ENCODE measurements at regions not wholly inside any gene's neighbourhood (a gene's known extent, or its start where the extent isn't known, plus 50 kb on each side); places are given as distances from the start of the nearest gene placed in this dataset.

- ATAC-seq (no peak), DNase-seq (no peak), FAIRE-seq (no peak)
- Histone ChIP-seq H3K4me3 (no peak overlapping the region), H3K4me1 (no peaks in the 10 kb centered on the region), H3K36me3 (no peaks in the 10 kb centered on the region), H3K27ac (no peak overlapping the region), H3K27me3 (no peaks in the 10 kb centered on the region), H3K9me3 (no peaks in the 10 kb centered on the region)
- intact Hi-C loops (cut with DNase I) = no loop called here
- TF ChIP-seq, protein P1, sequence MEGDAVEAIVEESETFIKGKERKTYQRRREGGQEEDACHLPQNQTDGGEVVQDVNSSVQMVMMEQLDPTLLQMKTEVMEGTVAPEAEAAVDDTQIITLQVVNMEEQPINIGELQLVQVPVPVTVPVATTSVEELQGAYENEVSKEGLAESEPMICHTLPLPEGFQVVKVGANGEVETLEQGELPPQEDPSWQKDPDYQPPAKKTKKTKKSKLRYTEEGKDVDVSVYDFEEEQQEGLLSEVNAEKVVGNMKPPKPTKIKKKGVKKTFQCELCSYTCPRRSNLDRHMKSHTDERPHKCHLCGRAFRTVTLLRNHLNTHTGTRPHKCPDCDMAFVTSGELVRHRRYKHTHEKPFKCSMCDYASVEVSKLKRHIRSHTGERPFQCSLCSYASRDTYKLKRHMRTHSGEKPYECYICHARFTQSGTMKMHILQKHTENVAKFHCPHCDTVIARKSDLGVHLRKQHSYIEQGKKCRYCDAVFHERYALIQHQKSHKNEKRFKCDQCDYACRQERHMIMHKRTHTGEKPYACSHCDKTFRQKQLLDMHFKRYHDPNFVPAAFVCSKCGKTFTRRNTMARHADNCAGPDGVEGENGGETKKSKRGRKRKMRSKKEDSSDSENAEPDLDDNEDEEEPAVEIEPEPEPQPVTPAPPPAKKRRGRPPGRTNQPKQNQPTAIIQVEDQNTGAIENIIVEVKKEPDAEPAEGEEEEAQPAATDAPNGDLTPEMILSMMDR (IDR thresholded peaks at IDR 0.05) = no peak
- WGBS, 2 donors = 75 to 80% methylated on average over 4 of the region's 4 CpGs
Observed at GRCh38 chr21:36624105-36624504, 74.8 kb upstream of the SIM2 start.

GRCh38 chr21:36626791-36627190 is 72.1 kb upstream of the SIM2 start:
- H3K27me3 ChIP-seq = no peaks in the 10 kb centered on the region
- 79 to 85% methylated on average over 3 of the region's 3 CpGs for WGBS, 2 donors
- TF ChIP-seq, protein P1 (IDR thresholded peaks at IDR 0.05) = no peak

DNA sequence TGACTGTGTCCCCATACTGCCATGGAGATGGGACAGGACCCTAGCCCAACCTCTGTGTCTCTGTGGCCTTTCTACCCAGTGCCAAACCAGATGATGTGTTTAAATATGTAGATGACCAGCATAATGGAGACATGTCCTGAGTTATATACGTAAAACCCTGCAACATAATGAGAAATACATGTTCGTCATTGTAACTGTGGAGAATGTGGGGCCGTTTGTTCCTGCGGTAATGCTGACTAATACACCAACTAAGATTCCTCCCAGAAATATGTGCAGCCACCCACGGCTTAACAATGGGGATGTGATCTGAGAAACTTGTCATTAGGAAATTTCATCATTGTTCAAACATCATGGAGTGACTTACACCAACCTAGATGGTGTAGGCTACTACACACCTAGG is 71.7 kb upstream of the SIM2 start:
- no peak overlapping the region for H3K27ac ChIP-seq
- WGBS, 2 donors = 79 to 87% methylated on average over 5 of the region's 5 CpGs
- TF ChIP-seq, protein P1 (IDR thresholded peaks at IDR 0.05) = no peak

More at GRCh38 chr21:36626791-36627190, 72.1 kb upstream of the SIM2 start:
- H3K36me3 ChIP-seq = no peaks in the 10 kb centered on the region
- H3K9me3 ChIP-seq = no peaks in the 10 kb centered on the region
- DNase-seq = no peak
- H3K27ac ChIP-seq = no peak overlapping the region
- H3K4me3 ChIP-seq = no peak overlapping the region
- H3K4me1 ChIP-seq = no peaks in the 10 kb centered on the region
- intact Hi-C loops (cut with DNase I) = no loop called here
- no peak for FAIRE-seq
- no peak for ATAC-seq

GRCh38 chr21:36628106-36628505 is 70.8 kb upstream of the SIM2 start:
- Histone ChIP-seq H3K27ac (no peak overlapping the region), H3K9me3 (no peaks in the 10 kb centered on the region), H3K4me1 (no peaks in the 10 kb centered on the region), H3K36me3 (no peaks in the 10 kb centered on the region), H3K27me3 (no peaks in the 10 kb centered on the region), H3K4me3 (no peak overlapping the region)
- ATAC-seq (no peak), DNase-seq (no peak), FAIRE-seq (no peak)
- 38 to 41% methylated on average over 9 of the region's 9 CpGs for WGBS, 2 donors
- TF ChIP-seq, protein P1 (IDR thresholded peaks at IDR 0.05) = no peak
- intact Hi-C loops (cut with DNase I) = no loop called here

More for the DNA sequence above, 71.7 kb upstream of the SIM2 start:
- no peak for DNase-seq
- H3K27me3 ChIP-seq = no peaks in the 10 kb centered on the region
- no peaks in the 10 kb centered on the region for H3K4me1 ChIP-seq
- intact Hi-C loops (cut with DNase I) = no loop called here
- H3K4me3 ChIP-seq = no peak overlapping the region
- ATAC-seq = no peak
- FAIRE-seq = no peak
- no peaks in the 10 kb centered on the region for H3K36me3 ChIP-seq
- H3K9me3 ChIP-seq = no peaks in the 10 kb centered on the region

DNA sequence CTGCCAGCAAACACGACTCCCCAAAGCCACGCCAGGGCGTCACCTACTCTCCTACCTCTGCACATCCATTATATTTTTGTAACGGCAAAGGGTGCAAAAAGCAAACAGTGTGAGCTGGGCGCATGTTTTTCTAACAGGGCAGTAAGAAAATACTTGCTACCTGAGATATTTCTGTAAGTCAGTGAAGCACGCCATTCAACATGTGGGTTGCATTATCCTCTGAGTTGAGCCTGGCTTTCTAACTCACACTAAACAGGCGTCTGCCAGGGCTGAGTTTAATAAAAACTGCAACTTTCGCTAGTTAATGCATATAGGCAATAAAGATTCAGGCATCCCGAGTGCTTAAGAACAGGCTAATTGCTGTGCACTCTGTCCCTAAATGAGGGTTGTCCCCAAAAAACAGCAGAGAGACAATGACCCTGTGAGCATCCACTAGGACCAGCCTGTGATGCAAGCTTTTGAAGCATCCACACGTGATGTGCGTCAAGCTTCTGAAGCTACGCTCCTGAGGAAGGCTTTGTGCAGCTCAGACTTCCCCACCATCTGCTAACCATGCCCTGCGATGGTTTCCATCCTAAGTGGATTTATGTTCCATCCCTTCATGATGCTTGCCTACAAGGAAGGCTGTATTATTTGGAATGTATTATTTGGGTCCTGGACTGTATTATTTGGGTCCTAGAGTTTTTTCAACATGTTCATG is 70.0 kb upstream of the SIM2 start:
- no peak overlapping the region for H3K27ac ChIP-seq
- WGBS, 2 donors = 55 to 63% methylated on average over 13 of the region's 13 CpGs
- FAIRE-seq (no peak), ATAC-seq (no peak), DNase-seq (no peak)
- H3K36me3 ChIP-seq = no peaks in the 10 kb centered on the region
- no peaks in the 10 kb centered on the region for H3K4me1 ChIP-seq
- H3K4me3 ChIP-seq = no peak overlapping the region
- TF ChIP-seq, protein P1 (IDR thresholded peaks at IDR 0.05) = no peak
- intact Hi-C loops (cut with DNase I) = no loop called here
- no peaks in the 10 kb centered on the region for H3K9me3 ChIP-seq
- no peaks in the 10 kb centered on the region for H3K27me3 ChIP-seq
